ENCODE measurements at regions not wholly inside any gene's neighbourhood (a gene's known extent, or its start where the extent isn't known, plus 50 kb on each side); places are given as distances from the start of the nearest gene placed in this dataset.

- no peak overlapping the region for H3K4me3 ChIP-seq (ENCODE audit: low read depth in 1 of 3, low read length in 3 of 3)
- TF ChIP-seq MAX (IDR thresholded peaks at IDR 0.05) = no peak
- no peak for TF ChIP-seq ZBTB33 (IDR thresholded peaks at IDR 0.05)
- no peak for TF ChIP-seq REST (IDR thresholded peaks at IDR 0.05)
- no peak for TF ChIP-seq ATF3 (IDR thresholded peaks at IDR 0.05)
- TF ChIP-seq NR2F2 (IDR thresholded peaks at IDR 0.05) = no peak
- no peak for TF ChIP-seq HNF4G (IDR thresholded peaks at IDR 0.05)
- TF ChIP-seq TAF1 (conservative IDR thresholded peaks at IDR 0.05) = no peak
- TF ChIP-seq HNF4A (conservative IDR thresholded peaks at IDR 0.05) = no peak
- H3K27me3 ChIP-seq (ENCODE audit: control insufficient read depth in 4 of 4, insufficient read depth in 4 of 4, low read length in 3 of 4) = no peaks in the 10 kb centered on the region
- no peaks in the 10 kb centered on the region for H3K9me3 ChIP-seq (ENCODE audit: control insufficient read depth in 4 of 4, low read length in 3 of 4)
- H3K27ac ChIP-seq (ENCODE audit: low read depth in 1 of 2, low read length in 2 of 2) = no peak overlapping the region
- H3K9ac ChIP-seq (ENCODE audit: low read depth in 1 of 2, low read length in 2 of 2) = no peak overlapping the region
- DNase-seq (ENCODE audit: low spot score) = no peak
- 86% methylated on average over 3 of the region's 3 CpGs for WGBS
- no peaks in the 10 kb centered on the region for H3K36me3 ChIP-seq (ENCODE audit: control insufficient read depth in 4 of 4, insufficient read depth in 3 of 4, low read depth in 1 of 4, low read length in 3 of 4)
- H3K4me1 ChIP-seq (ENCODE audit: control insufficient read depth in 4 of 4, insufficient read depth in 4 of 4, low read length in 3 of 4) = no peaks in the 10 kb centered on the region
Measured at GRCh38 chr9:108755979-108756378, 99.8 kb downstream of the ACTL7B start.

GRCh38 chr9:108751369-108751768 lies 104.4 kb downstream of the ACTL7B start:
- H3K4me1 ChIP-seq (ENCODE audit: control insufficient read depth in 4 of 4, insufficient read depth in 4 of 4, low read length in 3 of 4) = peaks cover 0 to 3% (median 0%) of the 10 kb centered on the region in 4 donors
- no peak for DNase-seq (ENCODE audit: low spot score)
- H3K36me3 ChIP-seq (ENCODE audit: control insufficient read depth in 4 of 4, insufficient read depth in 3 of 4, low read depth in 1 of 4, low read length in 3 of 4) = no peaks in the 10 kb centered on the region
- no peaks in the 10 kb centered on the region for H3K9me3 ChIP-seq (ENCODE audit: control insufficient read depth in 4 of 4, low read length in 3 of 4)
- no peak overlapping the region for H3K27ac ChIP-seq (ENCODE audit: low read depth in 1 of 2, low read length in 2 of 2)
- TF ChIP-seq RXRA (IDR thresholded peaks at IDR 0.05) = no peak
- no peak for TF ChIP-seq ZBTB33 (IDR thresholded peaks at IDR 0.05)
- TF ChIP-seq HNF4A (conservative IDR thresholded peaks at IDR 0.05) = no peak
- no peak for TF ChIP-seq RAD21 (IDR thresholded peaks at IDR 0.05)
- TF ChIP-seq FOXA1 (IDR thresholded peaks at IDR 0.05) = no peak
- TF ChIP-seq JUND (IDR thresholded peaks at IDR 0.05) = no peak
- no peak for TF ChIP-seq YY1 (IDR thresholded peaks at IDR 0.05)
- TF ChIP-seq MAX (IDR thresholded peaks at IDR 0.05) = no peak
- TF ChIP-seq SP1 (IDR thresholded peaks at IDR 0.05) = no peak
- no peak for TF ChIP-seq NR2F2 (IDR thresholded peaks at IDR 0.05)
- TF ChIP-seq HNF4G (IDR thresholded peaks at IDR 0.05) = no peak
- TF ChIP-seq CTCF (IDR thresholded peaks at IDR 0.05; ENCODE audit: low read depth, low read length, missing input control) = no peak
- no peak for TF ChIP-seq TAF1 (conservative IDR thresholded peaks at IDR 0.05)
- no peak for TF ChIP-seq GABPA (IDR thresholded peaks at IDR 0.05 in 1 of 2, conservative IDR thresholded peaks at IDR 0.05 in 1 of 2)
- TF ChIP-seq REST (IDR thresholded peaks at IDR 0.05) = no peak
- TF ChIP-seq ATF3 (IDR thresholded peaks at IDR 0.05) = no peak
- H3K9ac ChIP-seq (ENCODE audit: low read depth in 1 of 2, low read length in 2 of 2) = no peak overlapping the region
- no peak overlapping the region for H3K4me3 ChIP-seq (ENCODE audit: low read depth in 1 of 3, low read length in 3 of 3)
- H3K27me3 ChIP-seq (ENCODE audit: control insufficient read depth in 4 of 4, insufficient read depth in 4 of 4, low read length in 3 of 4) = no peaks in the 10 kb centered on the region
